NOMO-1 treated with dmso at 0.1 percent for 144 hours (cell line): ENCODE measurements at regions not wholly inside any gene's neighbourhood (a gene's known extent, or its start where the extent isn't known, plus 50 kb on each side); places are given as distances from the start of the nearest gene placed in this dataset.
"Not testable (repeated sequence)": the region's sequence is repeated elsewhere in the genome, so short reads cannot be mapped to it uniquely, and the experiment has no call there.

ENCODE experiments used
- DNase-seq: peaks from one replicate; lab custom pipeline; 2025; ENCODE audit not compliant: unreplicated experiment; lab: John Stamatoyannopoulos, UW

DNA sequence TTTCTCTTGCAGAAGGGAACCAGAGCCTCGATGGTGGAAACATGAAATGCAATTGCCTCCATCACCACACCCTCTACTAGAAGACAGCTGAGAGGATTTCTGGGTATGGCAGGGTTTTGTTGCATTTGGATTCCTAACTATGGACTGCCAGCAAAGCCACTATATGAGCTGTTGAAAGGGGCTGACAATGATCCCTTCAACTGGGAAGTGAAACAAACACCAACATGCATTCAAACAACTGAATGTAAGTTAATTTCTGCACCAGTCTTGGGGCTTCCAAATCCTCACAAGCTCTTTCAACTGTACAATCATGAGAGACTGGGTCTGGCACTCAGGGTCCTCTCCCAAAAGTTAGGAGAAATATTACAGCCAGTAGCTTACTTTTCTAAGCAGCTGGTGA lies 116.7 kb upstream of the PLCL2 start:
- DNase-seq = peak; percentile 1

DNA sequence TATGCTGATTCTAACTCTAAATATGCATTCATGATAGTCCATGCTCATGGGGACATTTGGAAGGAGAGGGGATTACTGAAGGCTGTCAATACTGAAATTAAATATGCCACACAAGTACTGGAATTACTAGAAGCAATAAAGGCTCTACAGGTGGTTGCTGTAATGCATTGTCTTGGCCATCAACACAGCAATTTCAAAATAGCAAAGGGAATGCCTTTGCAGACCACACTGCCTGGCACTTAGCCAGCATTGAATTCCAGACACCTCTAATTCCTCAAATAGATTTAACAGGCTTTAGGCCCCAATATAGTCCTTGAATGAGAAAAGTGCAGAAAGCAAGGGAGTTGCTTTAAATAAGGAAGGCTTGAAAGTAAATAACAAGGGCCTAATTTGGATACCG lies 115.8 kb upstream of the PLCL2 start:
- no peak for DNase-seq

DNA sequence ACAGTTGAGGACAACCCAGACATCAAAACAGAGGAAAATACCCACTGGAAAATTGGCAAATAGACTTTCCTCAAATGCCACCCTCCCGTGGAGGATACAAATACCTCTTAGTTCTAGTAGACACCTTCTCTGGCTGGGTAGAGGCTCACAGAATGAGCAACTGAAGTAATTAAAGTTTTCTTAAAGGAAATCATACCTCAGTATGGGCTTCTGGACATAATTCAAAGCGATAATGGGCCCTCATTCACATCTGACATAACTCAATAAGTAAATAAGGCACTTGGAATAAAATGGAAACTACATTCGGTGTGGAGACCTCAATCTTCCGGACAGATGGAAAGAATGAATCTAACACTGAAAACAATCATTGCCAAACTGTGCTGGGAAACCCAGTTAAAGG lies 115.2 kb upstream of the PLCL2 start:
- DNase-seq = no peak

DNA sequence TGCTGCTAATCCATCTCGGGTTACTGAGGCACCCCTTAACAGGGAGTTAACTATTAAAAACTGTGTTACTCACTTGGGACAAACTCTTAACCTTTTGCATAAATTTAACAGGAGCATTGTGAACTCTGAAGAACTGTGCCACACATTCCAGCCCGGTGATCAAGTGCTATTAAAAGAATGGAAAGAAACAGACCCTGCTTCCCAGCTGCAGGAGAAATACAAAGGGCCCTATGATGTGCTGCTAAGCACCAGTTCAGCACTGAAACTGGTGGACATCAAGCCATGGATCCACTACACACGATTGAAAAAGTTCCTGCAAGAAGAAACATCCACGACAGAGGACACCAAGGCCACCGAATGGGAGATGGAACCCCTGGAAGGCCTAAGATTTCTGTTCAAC lies 114.7 kb upstream of the PLCL2 start:
- no peak for DNase-seq

DNA sequence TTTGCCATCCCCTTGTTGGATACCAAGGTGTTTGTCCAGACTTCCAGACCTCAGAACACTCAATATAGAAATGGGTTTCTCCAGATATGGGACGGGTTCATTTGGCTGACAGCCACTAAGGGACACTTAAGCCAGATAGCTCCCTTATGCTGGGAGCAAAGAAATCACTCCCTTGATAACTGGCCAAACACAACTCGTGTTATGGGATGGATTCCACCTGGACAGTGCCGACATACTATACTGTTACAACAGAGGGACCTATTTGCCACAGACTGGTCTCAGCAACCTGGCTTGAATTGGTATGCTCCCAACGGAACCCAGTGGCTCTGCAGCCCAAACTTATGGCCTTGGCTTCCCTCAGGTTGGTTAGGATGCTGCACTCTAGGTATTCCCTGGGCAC lies 114.0 kb upstream of the PLCL2 start:
- DNase-seq = no peak

DNA sequence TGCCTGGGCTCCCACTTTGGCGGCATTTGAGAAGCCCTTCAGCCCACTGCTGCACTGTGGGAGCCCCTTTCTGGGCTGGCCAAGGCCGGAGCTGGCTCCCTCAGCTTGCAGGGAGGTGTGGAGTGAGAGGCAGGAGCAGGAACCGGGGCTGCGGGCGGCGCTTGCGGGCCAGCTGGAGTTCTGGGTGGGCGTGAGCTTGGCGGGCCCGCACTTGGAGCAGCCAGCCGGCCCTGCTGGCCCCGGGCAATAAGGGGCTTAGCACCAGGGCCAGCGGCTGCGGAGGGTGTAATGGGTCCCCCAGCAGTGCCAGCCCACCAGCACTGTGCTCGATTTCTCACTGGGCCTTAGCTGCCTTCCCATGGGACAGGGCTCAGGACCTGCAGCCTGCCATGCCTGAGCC lies 111.2 kb upstream of the PLCL2 start:
- DNase-seq = not testable (repeated sequence)

DNA sequence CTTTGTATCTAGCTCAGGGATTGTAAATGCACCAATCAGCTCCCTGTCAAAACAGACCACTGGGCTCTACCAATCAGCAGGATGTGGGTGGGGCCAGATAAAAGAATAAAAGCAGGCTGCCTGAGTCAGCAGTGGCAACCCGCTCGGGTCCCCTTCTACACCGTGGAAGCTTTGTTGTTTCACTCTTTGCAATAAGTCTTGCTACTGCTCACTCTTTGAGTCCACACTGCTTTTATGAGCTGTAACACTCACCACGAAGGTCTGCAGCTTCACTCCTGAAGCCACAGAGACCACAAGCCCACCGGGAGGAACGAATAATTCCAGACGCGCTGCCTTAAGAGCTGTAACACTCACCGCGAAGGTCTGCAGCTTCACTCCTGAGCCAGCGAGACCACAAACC lies 110.2 kb upstream of the PLCL2 start:
- not testable (repeated sequence) for DNase-seq

DNA sequence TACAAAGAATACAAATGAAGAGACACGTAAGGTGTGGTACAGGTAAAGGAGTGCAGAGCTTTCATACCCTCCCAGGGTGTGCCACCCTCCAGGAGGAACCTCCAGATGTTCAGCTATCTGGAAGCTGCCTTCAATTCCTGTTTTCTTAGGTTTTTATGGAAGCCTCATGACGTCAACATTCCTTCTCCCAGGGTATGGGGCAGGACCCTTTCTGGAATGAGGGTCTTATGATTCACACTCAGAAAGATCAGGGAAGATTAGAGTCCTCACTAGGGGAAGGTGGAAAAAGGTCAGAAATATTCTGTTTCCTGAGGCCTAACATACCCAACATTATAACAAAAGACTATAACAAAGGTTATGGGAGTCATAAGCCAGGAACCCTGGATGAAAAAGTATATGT lies 99.8 kb upstream of the PLCL2 start:
- DNase-seq = no peak

DNA sequence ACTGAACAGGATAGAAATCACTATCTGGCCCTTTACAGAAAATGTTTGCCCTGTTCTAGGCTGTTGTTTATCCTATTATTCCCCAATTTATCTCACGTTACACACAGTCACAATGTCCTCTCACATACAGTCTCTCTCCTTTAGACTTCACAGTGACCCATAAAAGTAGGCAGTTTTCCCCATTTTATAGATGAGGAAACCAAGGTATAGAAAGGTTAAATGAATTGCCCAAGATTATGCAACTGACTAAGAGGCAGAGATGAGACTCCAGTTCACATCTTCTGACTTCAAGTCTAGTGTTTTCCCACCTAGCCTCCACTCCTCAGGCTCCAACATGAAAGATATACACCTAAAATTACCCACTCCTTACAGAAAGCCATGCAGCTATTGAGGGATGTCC lies 99.3 kb upstream of the PLCL2 start:
- DNase-seq = no peak

DNA sequence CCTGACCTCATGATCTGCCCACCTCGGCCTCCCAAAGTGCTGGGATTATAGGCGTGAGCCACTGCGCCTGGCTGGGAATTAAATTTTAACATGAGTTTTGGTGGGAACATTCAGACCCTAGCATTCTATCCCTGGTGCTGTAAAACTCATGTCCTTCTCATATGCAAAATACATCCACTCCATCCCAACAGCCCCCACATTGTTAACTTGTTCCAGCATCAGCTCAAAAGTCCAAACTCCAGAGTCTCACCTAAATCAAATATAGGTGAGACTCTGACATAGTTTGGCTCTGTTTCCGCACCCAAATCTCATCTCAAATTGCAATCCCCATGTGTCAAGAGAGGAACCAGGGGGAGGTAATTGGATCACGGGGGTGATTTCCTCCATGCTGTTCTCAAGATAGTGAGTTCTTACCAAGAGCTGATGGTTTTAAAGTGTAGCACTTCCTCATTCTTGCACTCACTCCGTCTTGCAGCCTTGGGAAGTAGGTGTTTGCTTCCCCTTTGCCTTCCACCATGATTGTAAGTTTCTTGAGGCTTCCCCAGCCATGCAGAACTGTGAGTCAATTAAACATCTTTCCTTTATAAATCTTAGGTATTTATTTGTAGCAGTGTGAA lies 96.2 kb upstream of the PLCL2 start:
- peak; percentile 64 for DNase-seq

DNA sequence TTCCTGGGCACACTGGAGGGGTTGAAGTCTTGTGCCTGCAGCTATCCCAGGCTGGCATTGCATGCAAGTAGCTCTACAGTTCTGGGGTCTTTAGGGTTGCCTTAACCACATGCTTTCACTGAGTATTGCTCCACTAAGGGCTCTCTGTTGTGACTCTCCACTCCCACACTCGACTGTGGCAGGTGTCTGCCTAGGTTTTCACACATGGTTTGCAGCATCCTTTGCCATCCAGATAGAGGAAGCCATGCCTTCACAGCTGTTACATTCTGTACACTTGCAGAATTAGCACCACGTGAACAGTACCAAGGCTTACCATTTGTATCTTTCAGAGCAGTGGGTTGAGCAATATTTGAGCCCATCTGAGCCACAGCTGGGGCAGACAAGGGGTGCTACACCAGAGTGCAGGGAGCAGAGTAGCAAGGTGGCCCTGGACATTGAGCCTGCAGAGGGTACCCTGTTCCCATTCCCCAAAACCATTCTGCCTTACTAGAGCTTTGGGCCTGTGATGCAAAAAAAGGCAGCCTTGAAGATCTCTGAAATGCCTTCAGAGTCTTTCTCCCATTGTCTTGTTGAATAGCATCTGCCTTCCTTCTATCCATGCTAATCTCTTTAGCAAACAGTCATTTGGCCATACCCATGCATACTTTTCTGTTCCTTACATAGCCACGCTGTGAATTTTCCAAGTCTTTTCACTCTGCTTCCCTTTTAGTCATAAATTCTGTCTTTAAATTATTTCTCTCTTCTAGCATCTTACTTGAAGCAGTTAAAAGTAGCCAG lies 95.2 kb upstream of the PLCL2 start:
- no peak for DNase-seq

DNA sequence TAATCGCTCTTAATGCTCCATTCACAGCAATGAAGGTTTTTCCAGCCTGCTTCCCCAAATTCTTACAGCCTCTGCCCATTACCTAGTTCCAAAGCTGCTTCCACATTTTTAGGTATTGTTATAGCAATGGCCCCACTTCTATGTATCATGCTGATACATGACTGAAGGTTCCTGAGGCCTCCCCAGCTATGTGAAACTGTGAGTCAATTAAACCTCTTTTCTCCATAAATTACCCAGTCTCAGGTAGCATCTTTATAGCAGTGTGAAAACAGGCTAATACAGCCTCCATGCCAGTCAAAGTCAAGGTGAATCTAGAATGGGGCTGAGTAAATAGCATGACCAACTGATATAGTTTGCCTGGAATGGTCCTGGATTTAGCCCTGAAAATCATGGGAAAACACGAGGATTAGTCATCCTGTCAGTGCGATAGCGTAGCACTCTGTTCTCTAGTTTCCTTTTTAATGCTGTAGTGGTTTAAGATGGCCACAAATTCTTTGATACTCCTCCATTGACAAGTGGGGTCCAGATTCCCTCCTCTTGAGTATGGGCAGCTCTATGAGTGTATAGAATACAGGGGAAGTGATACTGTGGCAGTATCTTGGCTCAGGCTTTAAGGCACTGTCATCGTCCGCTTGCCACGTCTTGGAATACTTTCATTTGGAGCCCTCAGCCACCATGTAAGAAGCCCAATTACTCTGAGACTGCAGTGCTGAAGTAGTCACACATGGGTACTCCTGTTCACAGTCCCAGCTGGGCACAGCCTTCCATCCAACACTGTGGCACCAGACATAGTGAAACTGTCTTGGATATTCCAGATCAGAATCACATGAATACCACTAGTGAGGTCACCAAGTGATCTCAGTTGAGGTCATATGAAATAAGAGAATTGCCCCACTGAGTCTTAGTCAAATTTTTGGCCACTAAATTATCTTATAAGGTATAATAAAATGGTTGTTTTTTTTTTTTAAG lies 94.0 kb upstream of the PLCL2 start:
- DNase-seq = no peak

DNA sequence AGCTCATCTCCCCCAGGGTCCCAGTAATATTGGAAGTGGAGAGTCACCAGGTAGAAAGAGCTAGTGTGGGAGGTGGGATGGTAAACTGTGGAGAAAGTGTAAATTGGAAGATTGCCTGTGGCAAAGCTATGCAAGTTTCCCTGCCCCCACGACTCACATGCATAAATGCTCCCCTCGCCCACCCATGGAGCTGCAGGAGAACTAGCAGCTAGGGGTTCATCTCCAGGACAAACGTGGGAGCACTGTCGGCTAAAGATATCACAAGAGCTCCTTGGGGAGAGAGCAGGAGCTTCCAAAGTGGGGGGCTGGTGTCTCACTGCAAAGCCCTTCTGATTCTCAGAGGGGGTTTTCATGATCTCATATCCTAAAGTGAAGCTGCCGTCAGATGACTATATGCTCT lies 91.4 kb upstream of the PLCL2 start:
- no peak for DNase-seq

DNA sequence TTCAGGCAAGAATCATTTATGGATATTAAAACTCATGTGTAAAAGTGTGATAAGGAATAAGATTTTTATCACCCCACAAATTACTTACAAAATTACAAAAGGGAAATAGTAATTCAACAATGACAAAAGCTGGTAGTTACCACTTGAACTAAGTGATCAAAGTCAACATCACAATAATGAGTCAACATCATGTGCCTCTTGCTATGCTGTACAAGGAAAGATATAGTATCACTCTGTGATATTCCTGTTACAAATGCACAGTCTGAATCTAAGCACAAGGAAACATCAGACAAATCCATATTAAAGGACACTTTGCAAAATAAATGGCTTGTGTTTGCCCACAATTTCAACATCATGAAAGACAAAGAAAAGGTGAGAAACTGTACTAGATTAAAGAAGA lies 90.5 kb upstream of the PLCL2 start:
- DNase-seq = no peak

DNA sequence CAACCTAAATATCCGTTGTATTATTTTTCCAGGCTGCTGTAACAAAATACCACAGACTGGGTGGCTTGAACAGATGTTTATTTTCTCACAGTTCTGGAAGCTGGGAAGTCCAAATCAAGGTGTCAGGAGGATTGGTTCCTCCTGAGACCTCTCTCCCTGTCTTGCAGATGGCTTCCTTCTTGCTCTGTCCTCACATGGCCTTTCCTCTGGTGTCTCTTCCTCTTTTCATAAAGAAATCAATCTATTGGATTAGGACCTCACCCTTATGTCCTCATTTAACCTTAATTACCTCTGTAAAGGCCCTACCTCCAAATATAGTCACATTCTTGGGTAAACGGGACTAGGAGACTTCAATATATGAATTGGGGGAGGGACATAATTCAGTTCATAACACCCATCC lies 89.2 kb upstream of the PLCL2 start:
- peak; percentile 21 for DNase-seq

DNA sequence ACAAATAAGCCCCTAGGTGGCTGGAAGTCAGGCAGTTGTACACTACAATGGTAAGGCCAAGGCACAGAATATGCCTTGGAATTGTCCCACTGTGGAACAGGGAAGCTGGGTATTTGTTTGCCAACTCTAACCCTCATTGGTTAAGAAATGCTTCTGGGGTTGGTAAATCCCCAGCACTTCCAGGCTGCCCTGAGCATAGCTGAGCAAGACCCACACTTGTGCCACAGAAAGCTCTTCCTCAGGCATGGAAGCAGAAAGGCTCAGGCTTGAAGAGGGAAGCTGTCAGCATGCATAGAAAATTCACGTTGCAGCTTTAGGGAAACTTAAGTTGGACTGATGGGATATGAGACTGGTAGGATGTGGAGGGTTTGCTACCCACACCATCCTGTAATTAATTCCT lies 86.9 kb upstream of the PLCL2 start:
- DNase-seq = no peak

DNA sequence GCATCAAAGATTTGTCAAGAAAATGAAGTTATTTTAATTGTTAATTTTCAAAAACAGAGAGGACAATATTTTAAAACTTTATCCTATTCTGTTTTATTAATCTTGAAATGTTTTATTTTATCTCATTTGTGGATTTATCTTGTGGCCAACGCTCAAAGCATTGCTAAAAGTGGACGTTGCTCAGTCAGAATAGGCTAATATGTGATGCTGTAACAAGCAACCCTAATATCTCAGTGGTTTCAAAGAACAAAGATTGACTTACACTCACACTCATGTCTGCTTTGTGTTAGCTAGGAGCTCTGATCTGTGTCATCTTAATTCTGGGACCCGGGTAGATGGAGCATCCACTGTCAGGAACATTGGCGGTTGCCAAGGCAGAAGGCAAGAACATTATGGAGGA lies 86.0 kb upstream of the PLCL2 start:
- no peak for DNase-seq

DNA sequence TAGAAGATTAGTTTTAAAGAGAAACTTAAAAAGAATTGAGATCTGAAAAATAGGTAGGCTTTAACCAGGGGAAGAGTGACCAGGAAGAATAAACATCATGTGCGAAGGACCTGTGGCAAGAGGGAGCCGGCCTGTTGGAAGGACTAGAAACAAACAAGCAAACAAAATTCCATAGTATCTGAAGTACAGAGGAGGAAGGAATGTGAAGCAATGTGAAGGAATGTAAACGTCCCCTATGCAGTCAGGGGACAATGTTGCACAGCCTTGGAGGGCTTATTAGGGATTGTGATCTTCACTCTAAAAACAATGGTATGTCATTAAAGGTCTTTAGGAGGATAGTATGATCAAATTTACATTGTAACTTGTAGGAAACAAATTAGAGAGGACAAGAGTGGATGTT lies 84.4 kb upstream of the PLCL2 start:
- no peak for DNase-seq

DNA sequence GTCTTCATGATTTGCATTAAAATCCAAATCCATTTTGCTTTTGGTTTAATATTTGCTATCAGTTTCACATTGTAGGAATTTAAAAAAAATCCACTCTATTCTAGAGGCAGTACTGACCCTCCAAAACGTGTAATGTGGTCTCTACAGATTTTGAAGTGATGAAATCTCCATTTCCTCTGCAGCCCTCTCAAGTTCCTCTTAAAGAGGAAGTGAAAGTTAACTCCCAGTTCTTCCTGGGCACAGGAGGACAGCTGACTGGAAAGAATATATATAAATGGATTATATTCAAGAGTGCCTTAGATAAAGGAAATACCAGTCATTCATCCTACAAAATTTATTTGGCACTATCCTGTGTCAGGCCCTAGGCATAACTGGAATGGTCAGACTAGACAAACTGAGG lies 83.5 kb upstream of the PLCL2 start:
- DNase-seq = peak; percentile 79

DNA sequence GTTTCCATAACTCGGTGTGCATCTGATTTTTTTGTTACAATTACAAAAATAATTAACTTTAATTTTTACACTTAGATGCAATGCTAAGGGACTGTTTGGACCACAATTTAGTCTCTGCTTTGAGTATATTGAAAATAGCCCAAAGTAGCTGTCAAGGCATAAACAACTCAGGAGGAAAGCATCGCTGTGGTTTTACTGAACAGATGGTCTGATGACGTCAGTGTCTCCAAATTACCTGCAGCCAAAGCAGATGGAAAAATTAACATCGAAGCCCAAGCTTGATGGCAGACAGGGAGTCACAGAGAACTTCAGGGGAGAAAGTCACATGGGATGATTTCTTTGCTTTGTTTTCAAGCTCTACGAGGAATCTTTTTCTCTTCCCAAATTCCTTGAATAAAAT lies 83.1 kb upstream of the PLCL2 start:
- no peak for DNase-seq

DNA sequence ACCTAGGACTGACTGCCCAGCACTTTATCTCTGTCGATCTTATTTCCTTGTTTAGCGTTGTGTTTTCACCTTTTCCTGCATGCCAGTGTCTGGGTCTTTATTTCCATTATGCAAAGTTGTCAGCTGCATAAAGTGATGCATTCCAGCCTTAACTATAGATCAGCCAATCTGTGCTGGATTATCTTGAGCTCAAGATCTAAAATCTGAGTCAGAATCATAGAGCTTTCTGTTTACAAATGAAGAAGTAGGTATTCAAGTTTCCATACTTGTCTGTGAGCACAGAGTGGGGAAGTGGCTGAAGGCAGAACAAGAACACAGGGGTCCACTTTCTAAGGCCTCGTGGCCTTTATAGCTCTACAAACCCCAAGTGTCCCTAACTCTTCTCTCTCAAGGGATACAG lies 82.4 kb upstream of the PLCL2 start:
- DNase-seq = peak; percentile 20

DNA sequence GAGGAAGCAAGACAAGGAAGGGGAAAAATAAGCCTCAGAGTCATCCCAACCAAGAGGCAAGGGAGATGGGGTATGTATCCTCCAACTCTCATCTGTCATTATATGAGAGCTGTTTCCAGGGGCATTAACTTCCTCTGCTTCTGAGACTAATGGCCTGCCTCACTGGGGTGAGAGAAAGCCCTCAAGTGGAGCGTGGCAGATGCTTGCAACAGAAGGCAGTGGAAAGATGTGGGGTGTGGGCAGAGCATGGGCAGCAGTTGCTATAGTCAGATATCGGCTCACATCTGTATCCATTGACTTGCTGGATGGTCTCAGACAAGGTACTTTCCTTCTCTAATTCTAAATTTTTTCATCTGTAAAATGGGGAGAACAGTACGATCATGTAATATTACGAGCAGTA lies 81.7 kb upstream of the PLCL2 start:
- no peak for DNase-seq
